OCI-LY1 (cell line): ENCODE measurements at regions not wholly inside any gene's neighbourhood (a gene's known extent, or its start where the extent isn't known, plus 50 kb on each side); places are given as distances from the start of the nearest gene placed in this dataset.

Source experiments
- H2AFZ ChIP-seq: fragments of 200-600 bp; sonication (generic), shearing (Covaris generic); 2 replicates; pipeline ENCODE4 v1.6.0; 2014; ENCODE audit warnings: antibody characterized with exemption, mild to moderate bottlenecking, low read length
- H3F3A ChIP-seq: fragments of 200-600 bp; sonication (generic), shearing (Covaris generic); 2 replicates; pipeline ENCODE4 v1.6.0; 2014; ENCODE audit warnings: mild to moderate bottlenecking, antibody characterized with exemption, low read length, moderate library complexity; ENCODE audit not compliant: insufficient read depth
- H3K27ac ChIP-seq: fragments of 200-600 bp; sonication (generic); 2 replicates; pipeline ENCODE4 v1.5.1; 2014; ENCODE audit warnings: low read length, mixed run types, mild to moderate bottlenecking, low read depth; ENCODE audit not compliant: poor library complexity, severe bottlenecking
- H3K27me3 ChIP-seq: fragments of 200-600 bp; sonication (generic); 2 replicates; pipeline ENCODE4 v1.6.0; 2014; ENCODE audit warnings: antibody characterized with exemption, mild to moderate bottlenecking, low read length, moderate library complexity; ENCODE audit not compliant: insufficient read depth
- H3K36me3 ChIP-seq: fragments of 200-600 bp; sonication (generic); 2 replicates; pipeline ENCODE4 v1.6.1; 2014; ENCODE audit warnings: mild to moderate bottlenecking, antibody characterized with exemption, low read length, moderate library complexity, mixed read lengths; ENCODE audit not compliant: insufficient read depth
- H3K4me1 ChIP-seq: fragments of 200-600 bp; sonication (generic); 2 replicates; pipeline ENCODE4 v1.5.1; 2014; ENCODE audit warnings: mild to moderate bottlenecking, low read length, moderate library complexity; ENCODE audit not compliant: insufficient read depth, severe bottlenecking
- H3K4me2 ChIP-seq: fragments of 200-600 bp; sonication (generic), shearing (Covaris generic); 2 replicates; pipeline ENCODE4 v1.6.1; 2014; ENCODE audit warnings: low read length
- H3K4me3 ChIP-seq: fragments of 200-600 bp; sonication (generic); 2 replicates; pipeline ENCODE4 v1.5.1; 2014; ENCODE audit warnings: low read length, low read depth, mild to moderate bottlenecking, mixed read lengths; ENCODE audit not compliant: poor library complexity, severe bottlenecking
- H3K79me2 ChIP-seq: fragments of 200-600 bp; shearing (Covaris generic); 2 replicates; pipeline ENCODE4 v1.6.1; 2016; ENCODE audit warnings: mixed run types, low read length, mixed read lengths; ENCODE audit not compliant: insufficient read depth
- H3K9ac ChIP-seq: fragments of 200-600 bp; sonication (generic), shearing (Covaris generic); 2 replicates; pipeline ENCODE4 v1.6.1; 2014; ENCODE audit warnings: mild to moderate bottlenecking, low read length, mixed read lengths
- H3K9me2 ChIP-seq: fragments of 200-600 bp; sonication (generic), shearing (Covaris generic); 2 replicates; pipeline ENCODE4 v1.6.1; 2014; ENCODE audit warnings: low read depth, mild to moderate bottlenecking, low read length, mixed read lengths
- H3K9me3 ChIP-seq: fragments of 200-600 bp; shearing (Covaris generic); 2 replicates; pipeline ENCODE4 v1.6.1; 2014; ENCODE audit warnings: low read length, mixed read lengths
- H4K20me1 ChIP-seq: fragments of 200-600 bp; sonication (generic), shearing (Covaris generic); 2 replicates; pipeline ENCODE4 v1.6.0; 2016; ENCODE audit warnings: mild to moderate bottlenecking, low read length; ENCODE audit not compliant: insufficient read depth
- EZH2 ChIP-seq: fragments of 200-600 bp; sonication (generic), shearing (Covaris generic); IDR thresholded peaks from 2 replicates; pipeline ENCODE4 v1.8.0; 2017; ENCODE audit warnings: borderline replicate concordance, mixed run types, mild to moderate bottlenecking, antibody characterized with exemption, low read length, moderate library complexity, mixed read lengths
- TF ChIP-seq, protein P1 (sequence below): fragments of 200-600 bp; sonication (generic), shearing (Covaris generic); IDR thresholded peaks from 2 replicates; pipeline ENCODE4 v1.5.1; 2017; ENCODE audit warnings: mild to moderate bottlenecking, antibody characterized with exemption, low read length, moderate library complexity, mixed read lengths

DNA sequence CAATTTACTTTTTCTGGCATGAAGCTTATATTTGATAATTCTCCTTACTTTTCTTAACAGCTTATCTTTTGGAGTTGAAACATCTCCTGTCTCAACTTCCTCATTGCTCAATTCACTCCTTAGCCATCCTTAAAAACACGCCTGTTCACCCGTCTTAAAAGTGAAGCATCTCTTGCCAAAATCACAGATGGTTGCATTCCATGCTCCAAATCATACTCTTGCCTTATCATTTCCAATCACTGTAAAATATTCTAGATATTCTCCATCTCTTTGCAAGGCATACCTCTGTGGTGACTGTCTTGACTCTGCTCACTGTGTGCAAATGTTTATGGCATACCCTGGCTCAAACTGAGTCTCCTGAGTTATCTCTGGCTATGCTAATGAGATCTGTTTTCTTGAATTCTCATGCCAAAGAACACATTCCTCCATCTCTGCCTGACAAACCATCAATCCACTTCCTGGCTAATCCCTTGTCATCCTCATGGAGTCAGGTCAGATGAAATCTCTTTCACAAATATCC is 1393.3 kb downstream of the CDY2B start:
- no peaks in the 10 kb centered on the region for H3K4me1 ChIP-seq
- TF ChIP-seq EZH2: no peak
- TF ChIP-seq, protein P1, sequence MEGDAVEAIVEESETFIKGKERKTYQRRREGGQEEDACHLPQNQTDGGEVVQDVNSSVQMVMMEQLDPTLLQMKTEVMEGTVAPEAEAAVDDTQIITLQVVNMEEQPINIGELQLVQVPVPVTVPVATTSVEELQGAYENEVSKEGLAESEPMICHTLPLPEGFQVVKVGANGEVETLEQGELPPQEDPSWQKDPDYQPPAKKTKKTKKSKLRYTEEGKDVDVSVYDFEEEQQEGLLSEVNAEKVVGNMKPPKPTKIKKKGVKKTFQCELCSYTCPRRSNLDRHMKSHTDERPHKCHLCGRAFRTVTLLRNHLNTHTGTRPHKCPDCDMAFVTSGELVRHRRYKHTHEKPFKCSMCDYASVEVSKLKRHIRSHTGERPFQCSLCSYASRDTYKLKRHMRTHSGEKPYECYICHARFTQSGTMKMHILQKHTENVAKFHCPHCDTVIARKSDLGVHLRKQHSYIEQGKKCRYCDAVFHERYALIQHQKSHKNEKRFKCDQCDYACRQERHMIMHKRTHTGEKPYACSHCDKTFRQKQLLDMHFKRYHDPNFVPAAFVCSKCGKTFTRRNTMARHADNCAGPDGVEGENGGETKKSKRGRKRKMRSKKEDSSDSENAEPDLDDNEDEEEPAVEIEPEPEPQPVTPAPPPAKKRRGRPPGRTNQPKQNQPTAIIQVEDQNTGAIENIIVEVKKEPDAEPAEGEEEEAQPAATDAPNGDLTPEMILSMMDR: no peak
- H3K79me2 ChIP-seq: no peaks in the 10 kb centered on the region
- H3K27ac ChIP-seq: no peak overlapping the region
- no peaks in the 10 kb centered on the region for H3K36me3 ChIP-seq
- no peaks in the 10 kb centered on the region for H3K27me3 ChIP-seq
- H3F3A ChIP-seq: no peaks in the 10 kb centered on the region
- H3K9ac ChIP-seq: no peak overlapping the region
- no peaks in the 10 kb centered on the region for H3K9me2 ChIP-seq
- H3K4me2 ChIP-seq: no peak overlapping the region
- no peaks in the 10 kb centered on the region for H3K9me3 ChIP-seq
- no peaks in the 10 kb centered on the region for H4K20me1 ChIP-seq
- no peak overlapping the region for H3K4me3 ChIP-seq
- H2AFZ ChIP-seq: no peak overlapping the region

DNA sequence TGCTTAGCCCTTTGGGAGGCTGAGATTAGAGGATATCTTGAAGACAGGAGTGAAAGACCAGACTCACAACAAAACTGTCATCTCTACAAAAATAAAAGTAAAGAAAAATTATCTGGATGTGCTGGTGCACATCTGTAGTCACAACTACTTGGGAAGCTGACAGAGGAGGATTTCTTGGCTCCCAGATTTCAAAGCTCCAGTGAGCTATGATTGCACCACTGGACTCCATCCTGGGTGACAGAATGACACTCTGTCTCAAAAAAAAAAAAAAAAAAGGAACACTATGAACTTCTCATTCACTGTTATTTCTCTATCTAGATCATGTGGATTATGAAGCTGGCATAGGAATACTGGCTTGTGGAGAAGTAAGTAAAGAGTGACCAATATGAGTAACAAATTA is 1400.0 kb downstream of the CDY2B start:
- Histone ChIP-seq H3K27me3 (no peaks in the 10 kb centered on the region), H4K20me1 (no peaks in the 10 kb centered on the region), H3K4me3 (no peak overlapping the region), H3K27ac (no peak overlapping the region), H3F3A (no peaks in the 10 kb centered on the region), H3K79me2 (no peaks in the 10 kb centered on the region), H3K4me1 (no peaks in the 10 kb centered on the region), H3K9ac (no peak overlapping the region), H3K9me2 (no peaks in the 10 kb centered on the region), H2AFZ (no peak overlapping the region), H3K36me3 (no peaks in the 10 kb centered on the region), H3K9me3 (no peaks in the 10 kb centered on the region), H3K4me2 (no peak overlapping the region)
- TF ChIP-seq EZH2: no peak
- TF ChIP-seq, protein P1: no peak

GRCh38 chrY:16474053-16474452 is 1406.0 kb downstream of the CDY2B start:
- H4K20me1 ChIP-seq: no peaks in the 10 kb centered on the region
- no peaks in the 10 kb centered on the region for H3K36me3 ChIP-seq
- no peaks in the 10 kb centered on the region for H3F3A ChIP-seq
- H3K9me2 ChIP-seq: no peaks in the 10 kb centered on the region
- no peak overlapping the region for H3K4me3 ChIP-seq
- no peaks in the 10 kb centered on the region for H3K27me3 ChIP-seq
- H3K27ac ChIP-seq: no peak overlapping the region
- H3K79me2 ChIP-seq: no peaks in the 10 kb centered on the region
- H2AFZ ChIP-seq: no peak overlapping the region
- no peak overlapping the region for H3K4me2 ChIP-seq
- no peaks in the 10 kb centered on the region for H3K4me1 ChIP-seq
- TF ChIP-seq, protein P1: no peak
- TF ChIP-seq EZH2: no peak
- no peak overlapping the region for H3K9ac ChIP-seq
- H3K9me3 ChIP-seq: no peaks in the 10 kb centered on the region
